Cardiac muscle cell (in vitro differentiated cells and primary cell): ENCODE measurements at regions not wholly inside any gene's neighbourhood (a gene's known extent, or its start where the extent isn't known, plus 50 kb on each side); places are given as distances from the start of the nearest gene placed in this dataset.

Source experiments
- DNase-seq, 2 donors: peaks; one replicate each; pipeline versions ENCODE4 v3.0.0 to v3.0.0-alpha.2; 2010 to 2017; ENCODE audit warnings: low read depth in 1 of 2, low spot score in 1 of 2
- H3K27ac ChIP-seq: fragments of 200-600 bp; sonication (generic); 2 replicates; pipeline ENCODE4 v1.5.1; 2016
- H3K27me3 ChIP-seq: fragments of 200-600 bp; sonication (generic); 2 replicates; pipeline ENCODE4 v1.6.0; 2016; ENCODE audit warnings: control low read depth
- H3K36me3 ChIP-seq: fragments of 200-600 bp; sonication (generic); 2 replicates; pipeline ENCODE4 v1.5.1; 2016; ENCODE audit warnings: control low read depth
- H3K4me1 ChIP-seq: fragments of 200-600 bp; sonication (generic); 2 replicates; pipeline ENCODE4 v1.8.1; 2017; ENCODE audit warnings: low read depth, mild to moderate bottlenecking, mixed run types
- H3K4me3 ChIP-seq: fragments of 200-600 bp; sonication (generic); 2 replicates; pipeline ENCODE4 v1.5.1; 2016; ENCODE audit warnings: mild to moderate bottlenecking
- H3K9me3 ChIP-seq: fragments of 200-600 bp; sonication (generic); 2 replicates; pipeline ENCODE4 v1.5.1; 2017; ENCODE audit warnings: low read depth, mild to moderate bottlenecking, control low read depth
- CTCF ChIP-seq: IDR thresholded peaks from 2 replicates; pipeline ENCODE4 v1.5.1; 2012; ENCODE audit warnings: low read depth, mild to moderate bottlenecking, low read length

GRCh38 chr10:28418069-28418468 is 114.8 kb upstream of the WAC start:
- H3K27me3 ChIP-seq, result no peaks in the 10 kb centered on the region
- TF ChIP-seq CTCF, result no peak
- H3K9me3 ChIP-seq, result no peaks in the 10 kb centered on the region
- H3K36me3 ChIP-seq, result no peaks in the 10 kb centered on the region
- DNase-seq, result no peak
- peaks cover under 1% of the 10 kb centered on the region for H3K4me1 ChIP-seq
- H3K27ac ChIP-seq, result no peak overlapping the region
- H3K4me3 ChIP-seq, result no peak overlapping the region

- Histone ChIP-seq H3K27me3 (no peaks in the 10 kb centered on the region), H3K27ac (no peak overlapping the region), H3K36me3 (no peaks in the 10 kb centered on the region), H3K4me1 (peaks cover 18% of the 10 kb centered on the region), H3K9me3 (no peaks in the 10 kb centered on the region), H3K4me3 (no peak overlapping the region)
- TF ChIP-seq CTCF, result no peak
- peak in 1 of 2 donors; percentile 8 for DNase-seq
These were observed 107.5 kb upstream of the WAC start for GRCh38 chr10:28425422-28425821.

- H3K36me3 ChIP-seq, result no peaks in the 10 kb centered on the region
- no peak for DNase-seq
These were observed 106.3 kb upstream of the WAC start for GRCh38 chr10:28426392-28427159.

GRCh38 chr10:28427376-28427775 is 105.5 kb upstream of the WAC start:
- H3K4me3 ChIP-seq, result no peak overlapping the region
- no peak for DNase-seq
- no peak for TF ChIP-seq CTCF
- H3K36me3 ChIP-seq, result no peaks in the 10 kb centered on the region
- peak overlapping the region; percentile 24 for H3K27ac ChIP-seq
- no peaks in the 10 kb centered on the region for H3K9me3 ChIP-seq
- H3K4me1 ChIP-seq, result peaks cover 18% of the 10 kb centered on the region
- H3K27me3 ChIP-seq, result no peaks in the 10 kb centered on the region

More at GRCh38 chr10:28426392-28427159, 106.3 kb upstream of the WAC start:
- no peak for TF ChIP-seq CTCF
- Histone ChIP-seq H3K4me3 (no peak overlapping the region), H3K9me3 (no peaks in the 10 kb centered on the region), H3K27ac (no peak overlapping the region), H3K27me3 (no peaks in the 10 kb centered on the region), H3K4me1 (peaks cover 18% of the 10 kb centered on the region)

GRCh38 chr10:28429045-28429444 is 103.9 kb upstream of the WAC start:
- Histone ChIP-seq H3K36me3 (no peaks in the 10 kb centered on the region), H3K4me1 (peaks cover 13% of the 10 kb centered on the region), H3K27ac (no peak overlapping the region), H3K27me3 (no peaks in the 10 kb centered on the region), H3K9me3 (no peaks in the 10 kb centered on the region), H3K4me3 (no peak overlapping the region)
- TF ChIP-seq CTCF, result no peak
- no peak for DNase-seq
